GM12875 (cell line): ENCODE measurements at regions not wholly inside any gene's neighbourhood (a gene's known extent, or its start where the extent isn't known, plus 50 kb on each side); places are given as distances from the start of the nearest gene placed in this dataset.

Source experiments
- H3K4me3 ChIP-seq: one replicate; pipeline ENCODE4 v1.5.1; 2011; ENCODE audit warnings: low read depth, low read length, control low read depth
- TF ChIP-seq, protein P1 (sequence below): IDR thresholded peaks from 2 replicates; pipeline ENCODE4 v1.5.1; 2011; ENCODE audit warnings: low read depth, mild to moderate bottlenecking, control low read depth, inconsistent platforms, low read length, moderate library complexity, borderline replicate concordance; ENCODE audit not compliant: insufficient read depth

- H3K4me3 ChIP-seq, result no peak overlapping the region
These were observed 88.2 kb downstream of the NREP start for GRCh38 chr5:111668477-111669414.

DNA sequence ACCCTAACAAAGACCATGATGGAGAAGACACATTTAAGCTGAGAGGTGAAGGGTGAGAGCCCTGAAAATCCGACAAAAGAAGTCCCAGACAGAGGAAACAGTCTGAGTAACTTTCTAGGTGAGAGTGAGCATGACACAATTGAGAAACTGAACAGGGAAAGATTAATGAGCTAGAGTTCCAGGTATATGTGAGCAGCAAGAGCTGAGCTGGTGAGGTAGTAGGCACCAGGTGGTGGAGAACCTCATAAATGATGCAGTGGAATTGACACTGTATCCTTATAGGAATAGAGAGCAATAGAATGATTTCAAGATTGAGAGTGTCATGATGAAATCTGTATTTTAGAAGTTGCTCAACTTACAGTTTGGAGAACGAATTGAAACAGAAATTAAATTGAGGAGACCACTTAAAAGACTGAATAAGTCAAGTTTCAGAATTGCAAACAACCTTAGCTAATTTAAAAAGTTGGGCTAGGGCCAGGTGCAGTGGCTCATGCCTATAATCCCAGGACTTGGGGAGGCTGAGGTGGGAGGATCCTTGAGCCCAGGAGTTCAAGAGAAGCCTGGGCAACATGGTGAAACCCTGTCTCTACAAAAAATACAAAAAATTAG, 89.8 kb downstream of the NREP start:
- H3K4me3 ChIP-seq, result no peak overlapping the region
- TF ChIP-seq, protein P1, sequence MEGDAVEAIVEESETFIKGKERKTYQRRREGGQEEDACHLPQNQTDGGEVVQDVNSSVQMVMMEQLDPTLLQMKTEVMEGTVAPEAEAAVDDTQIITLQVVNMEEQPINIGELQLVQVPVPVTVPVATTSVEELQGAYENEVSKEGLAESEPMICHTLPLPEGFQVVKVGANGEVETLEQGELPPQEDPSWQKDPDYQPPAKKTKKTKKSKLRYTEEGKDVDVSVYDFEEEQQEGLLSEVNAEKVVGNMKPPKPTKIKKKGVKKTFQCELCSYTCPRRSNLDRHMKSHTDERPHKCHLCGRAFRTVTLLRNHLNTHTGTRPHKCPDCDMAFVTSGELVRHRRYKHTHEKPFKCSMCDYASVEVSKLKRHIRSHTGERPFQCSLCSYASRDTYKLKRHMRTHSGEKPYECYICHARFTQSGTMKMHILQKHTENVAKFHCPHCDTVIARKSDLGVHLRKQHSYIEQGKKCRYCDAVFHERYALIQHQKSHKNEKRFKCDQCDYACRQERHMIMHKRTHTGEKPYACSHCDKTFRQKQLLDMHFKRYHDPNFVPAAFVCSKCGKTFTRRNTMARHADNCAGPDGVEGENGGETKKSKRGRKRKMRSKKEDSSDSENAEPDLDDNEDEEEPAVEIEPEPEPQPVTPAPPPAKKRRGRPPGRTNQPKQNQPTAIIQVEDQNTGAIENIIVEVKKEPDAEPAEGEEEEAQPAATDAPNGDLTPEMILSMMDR, result no peak

More at GRCh38 chr5:111668477-111669414, 88.2 kb downstream of the NREP start:
- TF ChIP-seq, protein P1, result no peak

DNA sequence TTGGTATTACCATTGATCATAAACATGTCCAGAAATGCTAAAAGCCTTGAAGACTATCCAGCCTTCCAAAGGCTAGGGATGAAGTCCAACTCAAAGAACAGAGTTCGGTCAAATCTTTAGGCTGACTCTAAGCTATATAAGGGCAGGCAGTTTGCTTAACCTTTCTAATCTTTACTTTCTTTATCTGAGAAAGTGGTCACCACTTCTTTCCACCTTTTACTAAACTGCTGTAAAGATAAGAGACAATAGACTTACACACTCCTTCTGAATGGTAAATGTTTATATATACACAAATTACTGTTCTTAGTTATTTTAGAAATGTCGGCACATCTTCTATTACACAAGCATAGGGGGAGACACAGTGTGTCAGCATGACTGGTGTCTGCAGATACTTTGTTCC, 100.4 kb downstream of the NREP start:
- H3K4me3 ChIP-seq, result no peak overlapping the region
- TF ChIP-seq, protein P1, result no peak

GRCh38 chr5:111655169-111655924, 101.6 kb downstream of the NREP start:
- TF ChIP-seq, protein P1, result no peak

DNA sequence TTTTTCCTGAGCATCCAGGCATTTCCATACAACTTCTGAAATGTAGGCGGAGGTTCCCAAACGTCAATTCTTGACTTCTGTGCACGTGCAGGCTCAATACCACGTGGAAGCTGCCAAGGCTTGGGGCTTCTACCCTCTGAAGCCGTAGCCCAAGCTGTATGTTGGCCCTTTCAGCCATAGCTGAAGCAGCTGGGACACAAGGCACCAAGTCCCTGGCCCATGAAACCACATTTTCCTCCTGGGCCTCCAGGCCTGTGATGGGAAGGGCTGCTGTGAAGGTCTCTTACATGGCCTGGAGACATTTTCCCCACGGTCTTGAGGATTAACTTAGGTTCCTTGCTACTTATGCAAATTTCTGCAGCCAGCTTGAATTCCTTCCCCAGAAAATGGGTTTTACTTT, 103.6 kb downstream of the NREP start:
- TF ChIP-seq, protein P1, result no peak
- H3K4me3 ChIP-seq, result no peak overlapping the region

More at GRCh38 chr5:111655169-111655924, 101.6 kb downstream of the NREP start:
- no peak overlapping the region for H3K4me3 ChIP-seq

- H3K4me3 ChIP-seq, result no peak overlapping the region
- TF ChIP-seq, protein P1, result no peak
These were observed 107.5 kb downstream of the NREP start for GRCh38 chr5:111649516-111649915.
